ENCODE measurements at regions not wholly inside any gene's neighbourhood (a gene's known extent, or its start where the extent isn't known, plus 50 kb on each side); places are given as distances from the start of the nearest gene placed in this dataset.
A peak's percentile ranks its signal among the peaks of the same experiment; 100 is the strongest.

GRCh38 chr17:6940186-6940649 lies 55.6 kb upstream of the ALOX12 start:
- H3K79me2 ChIP-seq (ENCODE audit: control insufficient read depth, insufficient read depth, low read length, unreplicated experiment): peaks cover 13% of the 10 kb centered on the region
- no peaks in the 10 kb centered on the region for H3K27me3 ChIP-seq (ENCODE audit: insufficient read depth, low read length)
- H2AFZ ChIP-seq (ENCODE audit: low read length, unreplicated experiment): peak overlapping the region; percentile 86
- H3K27ac ChIP-seq (ENCODE audit: low read depth, low read length): peak overlapping the region; percentile 53
- peaks cover 8% of the 10 kb centered on the region for H3K4me1 ChIP-seq (ENCODE audit: control insufficient read depth, insufficient read depth, low read length, unreplicated experiment)
- no peaks in the 10 kb centered on the region for H3K36me3 ChIP-seq (ENCODE audit: insufficient read depth, low read length)
- H3K4me3 ChIP-seq (ENCODE audit: low read depth, low read length): peak overlapping the region; percentile 82

GRCh38 chr17:6941989-6942388 lies 53.9 kb upstream of the ALOX12 start:
- Histone ChIP-seq H3K4me1 (ENCODE audit: control insufficient read depth, insufficient read depth, low read length, unreplicated experiment) (peaks cover 8% of the 10 kb centered on the region), H2AFZ (ENCODE audit: low read length, unreplicated experiment) (no peak overlapping the region), H3K36me3 (ENCODE audit: insufficient read depth, low read length) (no peaks in the 10 kb centered on the region), H3K27me3 (ENCODE audit: insufficient read depth, low read length) (no peaks in the 10 kb centered on the region), H3K4me3 (ENCODE audit: low read depth, low read length) (no peak overlapping the region), H3K27ac (ENCODE audit: low read depth, low read length) (no peak overlapping the region), H3K79me2 (ENCODE audit: control insufficient read depth, insufficient read depth, low read length, unreplicated experiment) (peaks cover 13% of the 10 kb centered on the region)

GRCh38 chr17:6943406-6943805 lies 52.4 kb upstream of the ALOX12 start:
- Histone ChIP-seq H3K4me1 (ENCODE audit: control insufficient read depth, insufficient read depth, low read length, unreplicated experiment) (peaks cover 10% of the 10 kb centered on the region), H3K27ac (ENCODE audit: low read depth, low read length) (no peak overlapping the region), H3K4me3 (ENCODE audit: low read depth, low read length) (no peak overlapping the region), H2AFZ (ENCODE audit: low read length, unreplicated experiment) (no peak overlapping the region), H3K36me3 (ENCODE audit: insufficient read depth, low read length) (no peaks in the 10 kb centered on the region), H3K27me3 (ENCODE audit: insufficient read depth, low read length) (no peaks in the 10 kb centered on the region), H3K79me2 (ENCODE audit: control insufficient read depth, insufficient read depth, low read length, unreplicated experiment) (peaks cover 12% of the 10 kb centered on the region)

Measured in ACC112 (cell line).